ENCODE measurements at regions not wholly inside any gene's neighbourhood (a gene's known extent, or its start where the extent isn't known, plus 50 kb on each side); places are given as distances from the start of the nearest gene placed in this dataset.

DNA sequence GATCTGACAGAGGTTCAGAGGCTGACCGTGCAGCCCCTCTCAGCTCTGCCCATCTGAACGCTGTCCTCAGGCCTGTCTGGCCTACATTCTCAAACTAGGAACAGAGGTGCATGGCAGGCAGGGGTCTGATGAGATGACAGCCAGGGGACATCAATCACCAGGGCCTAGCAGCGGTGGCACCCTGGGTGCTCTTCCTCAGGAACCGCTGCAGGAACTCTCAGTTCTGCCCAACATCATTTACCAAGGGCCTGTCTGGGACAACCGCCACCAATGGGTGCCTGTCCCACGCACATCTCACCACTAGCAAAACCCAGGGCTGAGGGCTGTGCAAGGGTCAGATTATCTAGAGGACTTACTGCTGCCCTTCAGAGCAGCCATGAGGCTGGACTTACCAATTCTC is 245.7 kb downstream of the TOMM20 start:
- H3K27ac Mint-ChIP-seq, result no peak overlapping the region
- H3K4me1 Mint-ChIP-seq, result peaks cover 23% of the 10 kb centered on the region
- H3K4me3 Mint-ChIP-seq, result no peak overlapping the region
- no peaks in the 10 kb centered on the region for H3K9me3 Mint-ChIP-seq
- TF ChIP-seq, protein P1, sequence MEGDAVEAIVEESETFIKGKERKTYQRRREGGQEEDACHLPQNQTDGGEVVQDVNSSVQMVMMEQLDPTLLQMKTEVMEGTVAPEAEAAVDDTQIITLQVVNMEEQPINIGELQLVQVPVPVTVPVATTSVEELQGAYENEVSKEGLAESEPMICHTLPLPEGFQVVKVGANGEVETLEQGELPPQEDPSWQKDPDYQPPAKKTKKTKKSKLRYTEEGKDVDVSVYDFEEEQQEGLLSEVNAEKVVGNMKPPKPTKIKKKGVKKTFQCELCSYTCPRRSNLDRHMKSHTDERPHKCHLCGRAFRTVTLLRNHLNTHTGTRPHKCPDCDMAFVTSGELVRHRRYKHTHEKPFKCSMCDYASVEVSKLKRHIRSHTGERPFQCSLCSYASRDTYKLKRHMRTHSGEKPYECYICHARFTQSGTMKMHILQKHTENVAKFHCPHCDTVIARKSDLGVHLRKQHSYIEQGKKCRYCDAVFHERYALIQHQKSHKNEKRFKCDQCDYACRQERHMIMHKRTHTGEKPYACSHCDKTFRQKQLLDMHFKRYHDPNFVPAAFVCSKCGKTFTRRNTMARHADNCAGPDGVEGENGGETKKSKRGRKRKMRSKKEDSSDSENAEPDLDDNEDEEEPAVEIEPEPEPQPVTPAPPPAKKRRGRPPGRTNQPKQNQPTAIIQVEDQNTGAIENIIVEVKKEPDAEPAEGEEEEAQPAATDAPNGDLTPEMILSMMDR (IDR thresholded peaks at IDR 0.05; ENCODE audit: unreplicated experiment), result no peak
- no peaks in the 10 kb centered on the region for H3K36me3 Mint-ChIP-seq
- no peaks in the 10 kb centered on the region for H3K27me3 Mint-ChIP-seq (ENCODE audit: low read depth)
- DNase-seq (ENCODE audit: low spot score in 2 of 2, unreplicated experiment in 2 of 2), result no peak

DNA sequence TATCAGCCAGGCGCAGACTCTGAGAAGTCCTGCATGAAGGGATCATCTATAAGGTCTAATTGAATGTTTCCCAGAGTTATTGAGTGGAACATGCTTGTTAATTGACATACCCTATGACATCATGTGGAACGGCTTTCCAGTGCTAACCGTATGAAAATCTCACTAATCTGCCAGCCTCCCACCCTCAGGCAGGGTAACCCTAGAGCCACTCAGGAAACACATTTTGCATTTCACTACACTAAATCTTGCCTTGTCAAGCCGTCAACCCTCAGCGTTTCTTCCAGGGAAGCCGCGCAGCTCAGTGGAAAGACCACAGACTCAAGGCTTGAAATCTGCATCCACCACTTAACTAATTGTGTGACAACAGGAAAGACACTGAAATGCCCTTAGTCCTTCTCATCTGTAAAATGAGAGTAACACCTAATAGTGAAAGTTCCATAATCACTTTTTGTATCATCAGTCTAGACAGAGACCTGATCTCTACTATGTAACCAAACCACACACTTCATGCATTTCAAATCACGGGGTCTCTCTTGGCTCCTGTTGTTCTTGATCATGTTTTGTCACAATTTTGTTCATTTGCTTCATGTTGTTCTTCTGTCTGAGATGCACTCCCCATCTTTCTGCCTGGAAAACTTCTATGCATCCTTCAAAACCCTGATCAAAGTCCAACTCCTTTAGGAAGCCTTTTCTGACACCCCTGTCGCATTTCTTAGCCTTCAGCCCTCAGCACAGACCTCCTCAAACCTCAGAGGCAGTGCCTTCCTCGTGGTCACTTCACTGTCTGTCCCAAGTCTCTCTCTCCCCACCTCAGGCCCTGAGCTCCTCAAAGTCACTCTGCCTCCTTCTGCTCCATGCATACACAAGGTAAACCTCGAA is 246.5 kb downstream of the TOMM20 start:
- no peak overlapping the region for H3K4me3 Mint-ChIP-seq
- TF ChIP-seq, protein P1 (IDR thresholded peaks at IDR 0.05; ENCODE audit: unreplicated experiment), result no peak
- no peaks in the 10 kb centered on the region for H3K36me3 Mint-ChIP-seq
- H3K27ac Mint-ChIP-seq, result no peak overlapping the region
- H3K9me3 Mint-ChIP-seq, result no peaks in the 10 kb centered on the region
- peaks cover 23% of the 10 kb centered on the region for H3K4me1 Mint-ChIP-seq
- no peak for DNase-seq (ENCODE audit: low spot score in 2 of 2, unreplicated experiment in 2 of 2)
- H3K27me3 Mint-ChIP-seq (ENCODE audit: low read depth), result no peaks in the 10 kb centered on the region

- Mint-ChIP-seq H3K27ac (no peak overlapping the region), H3K36me3 (no peaks in the 10 kb centered on the region), H3K4me1 (peaks cover 17% of the 10 kb centered on the region), H3K4me3 (no peak overlapping the region), H3K9me3 (no peaks in the 10 kb centered on the region), H3K27me3 (ENCODE audit: low read depth) (no peaks in the 10 kb centered on the region)
- TF ChIP-seq, protein P1 (IDR thresholded peaks at IDR 0.05; ENCODE audit: unreplicated experiment), result no peak
- DNase-seq (ENCODE audit: low spot score in 2 of 2, unreplicated experiment in 2 of 2), result no peak
Observed at GRCh38 chr1:234879147-234880080, 249.2 kb downstream of the TOMM20 start.

- Mint-ChIP-seq H3K9me3 (no peaks in the 10 kb centered on the region), H3K4me3 (no peak overlapping the region)
- TF ChIP-seq, protein P1 (IDR thresholded peaks at IDR 0.05; ENCODE audit: unreplicated experiment), result no peak
Observed at GRCh38 chr1:234878288-234878687, 250.3 kb downstream of the TOMM20 start.

DNA sequence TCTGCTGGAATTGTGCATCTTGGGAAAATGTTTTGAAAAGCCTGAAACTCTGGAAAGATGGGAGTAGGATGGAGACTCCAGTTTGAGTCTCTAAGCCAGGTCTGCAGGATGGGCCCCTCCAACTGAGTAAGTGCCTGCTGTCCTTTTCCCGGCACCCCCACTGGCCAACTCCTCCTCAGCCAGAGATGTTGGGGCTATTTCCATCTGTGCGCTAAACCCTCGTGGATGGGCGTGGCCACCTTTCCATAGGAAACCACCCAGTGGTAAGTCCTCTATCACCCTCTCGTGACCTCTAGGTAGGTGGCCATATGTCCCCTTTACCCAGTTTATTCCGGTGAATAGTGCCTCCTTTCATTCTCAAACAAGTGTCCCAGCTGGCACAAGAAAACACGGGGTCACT is 250.9 kb downstream of the TOMM20 start:
- TF ChIP-seq, protein P1 (IDR thresholded peaks at IDR 0.05; ENCODE audit: unreplicated experiment), result no peak
- Mint-ChIP-seq H3K27me3 (ENCODE audit: low read depth) (no peaks in the 10 kb centered on the region), H3K9me3 (no peaks in the 10 kb centered on the region), H3K4me3 (no peak overlapping the region), H3K27ac (no peak overlapping the region), H3K36me3 (no peaks in the 10 kb centered on the region), H3K4me1 (peaks cover 17% of the 10 kb centered on the region)
- no peak for DNase-seq (ENCODE audit: low spot score in 2 of 2, unreplicated experiment in 2 of 2)

More at GRCh38 chr1:234878288-234878687, 250.3 kb downstream of the TOMM20 start:
- H3K27me3 Mint-ChIP-seq (ENCODE audit: low read depth), result no peaks in the 10 kb centered on the region
- peaks cover 17% of the 10 kb centered on the region for H3K4me1 Mint-ChIP-seq
- no peak for DNase-seq (ENCODE audit: low spot score in 2 of 2, unreplicated experiment in 2 of 2)
- no peaks in the 10 kb centered on the region for H3K36me3 Mint-ChIP-seq
- no peak overlapping the region for H3K27ac Mint-ChIP-seq
